HG03432 (cell line): ENCODE measurements at regions not wholly inside any gene's neighbourhood (a gene's known extent, or its start where the extent isn't known, plus 50 kb on each side); places are given as distances from the start of the nearest gene placed in this dataset.

ENCODE experiments used
- ATAC-seq: cut with Tn5 transposase; IDR thresholded peaks from one replicate; pipeline ENCODE4 v1.9.1; 2021; ENCODE audit warnings: mild to moderate bottlenecking, moderate library complexity; ENCODE audit not compliant: unreplicated experiment

DNA sequence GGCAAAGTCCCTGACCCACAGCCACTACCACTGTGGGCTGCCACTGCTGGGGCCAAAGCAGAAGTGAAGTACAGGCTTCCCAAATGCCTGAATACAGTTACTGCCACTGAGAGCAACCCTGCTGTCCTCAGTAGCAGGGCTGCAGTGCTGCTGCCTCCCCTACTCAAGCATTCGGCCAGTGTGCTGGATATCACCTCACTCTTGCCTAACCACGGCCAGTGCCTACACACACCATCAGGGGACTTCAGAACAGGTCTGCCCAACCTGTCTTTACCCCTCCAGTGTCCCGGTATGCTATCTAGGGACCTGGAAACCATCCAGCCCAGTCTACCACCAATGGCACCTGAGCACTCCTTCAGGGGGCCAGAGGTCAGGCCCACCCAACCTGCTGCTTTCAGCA, 261.5 kb upstream of the COL8A1 start:
- no peak for ATAC-seq

DNA sequence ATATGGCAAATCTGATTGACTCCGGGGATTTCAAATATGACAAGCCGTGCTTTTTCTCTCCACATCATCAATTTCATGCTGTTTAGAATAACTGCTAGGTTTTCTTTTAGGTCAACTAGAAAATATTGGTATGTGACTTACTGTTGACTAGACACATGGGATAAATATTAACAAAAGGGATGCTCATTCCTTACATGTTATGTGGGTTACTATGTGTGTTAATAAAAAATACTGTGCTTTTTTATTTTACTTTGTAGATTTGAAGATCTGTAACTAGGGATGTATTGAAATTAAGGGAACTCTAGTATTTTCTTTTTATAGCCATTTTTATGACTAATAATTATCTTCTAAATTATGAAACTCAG, 264.6 kb upstream of the COL8A1 start:
- no peak for ATAC-seq

DNA sequence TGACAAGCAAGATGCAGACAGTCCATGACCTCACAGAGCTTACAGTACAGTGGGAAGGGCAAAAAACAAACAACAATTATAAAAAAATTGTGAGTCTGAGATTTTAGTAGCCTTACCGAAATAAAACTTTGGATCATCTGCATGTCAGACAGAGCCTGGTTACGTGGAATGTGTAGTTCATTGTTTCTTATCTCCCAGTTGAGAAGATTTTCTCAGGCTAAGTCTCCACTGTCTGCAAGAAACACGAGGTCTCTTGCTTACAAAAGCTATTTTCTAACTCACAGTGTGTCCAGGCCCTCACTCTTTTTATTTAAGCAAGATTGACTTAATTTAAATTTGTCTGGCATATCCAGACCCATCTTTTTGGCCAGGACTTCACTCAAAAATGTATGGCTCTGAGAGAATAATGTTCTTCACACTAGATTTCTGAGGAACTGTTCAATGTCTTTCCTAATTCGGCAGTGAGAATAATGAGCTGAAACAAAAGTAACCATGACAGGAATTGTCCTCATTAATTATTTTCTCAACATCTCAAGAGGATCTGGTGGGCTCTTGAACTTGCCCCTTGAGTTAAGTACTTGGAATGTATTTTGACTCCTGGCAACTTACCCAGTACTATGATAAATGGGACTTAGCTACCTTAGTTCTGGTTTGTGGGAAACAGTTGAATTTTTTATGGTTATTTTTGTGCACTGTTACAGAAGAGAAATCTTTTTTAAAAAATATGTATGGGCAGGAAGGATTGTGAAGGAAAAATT, 265.1 kb upstream of the COL8A1 start:
- no peak for ATAC-seq

DNA sequence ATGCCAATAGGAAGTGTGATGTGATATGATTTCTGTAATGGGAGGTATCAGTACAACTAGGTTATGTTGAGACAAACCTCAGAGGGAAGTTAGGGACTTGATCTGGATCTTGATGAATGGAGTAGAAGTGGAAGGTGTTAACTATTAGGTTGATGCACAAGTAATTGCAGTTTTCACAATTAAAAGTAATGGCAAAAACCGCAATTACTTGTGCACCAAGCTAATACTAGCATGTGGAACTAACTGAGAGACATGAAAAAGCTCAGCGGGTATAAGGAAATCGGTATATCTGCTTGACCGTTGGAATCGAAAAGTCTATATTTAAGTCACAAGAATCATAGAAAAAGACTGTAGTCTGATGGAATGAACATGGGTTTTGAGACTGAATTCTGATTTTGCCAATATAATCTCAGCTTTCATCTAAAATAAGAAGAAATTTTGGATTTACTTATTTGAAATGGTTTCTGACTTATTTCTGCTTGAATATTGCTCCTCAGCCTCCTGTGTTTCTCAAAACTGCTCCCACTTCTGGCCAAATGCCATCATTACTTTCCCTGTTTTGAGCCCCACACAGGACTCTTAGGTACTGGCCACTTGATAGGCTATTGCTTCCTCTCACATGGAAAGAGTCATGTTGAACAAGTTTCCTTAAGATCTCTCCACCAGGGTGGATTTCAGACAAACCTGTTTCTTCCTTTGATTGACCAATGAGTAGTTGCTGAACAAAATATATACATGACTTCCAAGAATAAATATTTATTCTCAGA, 271.5 kb upstream of the COL8A1 start:
- no peak for ATAC-seq

DNA sequence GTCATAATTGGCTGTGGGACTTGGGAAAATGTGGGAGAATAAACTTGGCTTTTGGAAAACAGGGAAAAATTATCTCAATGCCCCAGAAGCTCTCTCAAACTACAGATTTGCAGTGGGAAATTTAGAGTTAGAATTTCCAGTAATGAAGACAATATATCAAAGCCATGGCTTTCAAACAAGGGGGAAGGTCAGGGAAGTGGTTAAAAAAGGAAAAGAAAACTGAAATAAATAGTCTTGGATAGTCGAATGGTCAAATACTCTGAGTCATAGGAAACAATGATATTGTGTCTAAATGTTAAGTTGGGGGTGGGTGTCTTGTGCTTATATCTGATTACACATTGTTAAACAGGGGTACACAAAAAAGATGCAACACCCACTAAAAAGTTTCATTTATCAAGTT, 272.4 kb upstream of the COL8A1 start:
- no peak for ATAC-seq

DNA sequence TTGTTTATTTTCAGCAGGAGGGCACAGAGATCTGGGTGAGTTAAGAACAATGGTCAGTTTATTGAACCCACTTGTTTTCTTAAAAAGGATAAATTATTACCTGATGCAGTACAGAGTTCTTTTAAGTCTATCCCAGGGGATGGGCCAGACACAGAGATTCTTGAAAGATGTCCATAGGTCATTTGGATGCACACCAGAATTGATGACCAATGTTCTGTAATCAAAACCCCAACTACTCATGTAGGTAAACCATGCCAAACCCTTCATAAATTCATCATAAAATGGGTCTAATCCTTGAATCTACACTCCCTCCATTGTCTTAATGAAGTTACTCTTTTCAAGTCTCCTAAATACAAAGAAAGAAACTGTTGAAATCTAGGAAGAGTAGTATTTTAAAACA, 273.0 kb upstream of the COL8A1 start:
- no peak for ATAC-seq

DNA sequence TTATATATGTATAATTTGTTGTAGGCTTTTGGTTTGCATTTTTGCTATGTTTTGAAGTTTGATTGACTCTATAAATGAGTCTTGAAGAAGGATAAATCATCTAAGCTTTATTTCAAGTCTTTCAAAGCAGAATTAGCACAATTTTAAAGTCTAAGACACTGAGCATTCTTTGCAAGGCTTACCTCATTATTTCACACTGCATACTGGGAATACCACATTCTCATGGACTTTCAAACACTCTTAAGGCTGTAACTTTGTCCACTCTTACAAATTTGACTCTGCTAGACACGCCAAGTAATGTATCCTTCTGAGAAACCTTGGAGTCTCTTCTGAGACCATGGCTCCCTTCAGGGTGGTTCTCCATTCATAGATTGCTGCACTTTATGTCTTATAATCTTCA, 281.3 kb upstream of the COL8A1 start:
- ATAC-seq: no peak

DNA sequence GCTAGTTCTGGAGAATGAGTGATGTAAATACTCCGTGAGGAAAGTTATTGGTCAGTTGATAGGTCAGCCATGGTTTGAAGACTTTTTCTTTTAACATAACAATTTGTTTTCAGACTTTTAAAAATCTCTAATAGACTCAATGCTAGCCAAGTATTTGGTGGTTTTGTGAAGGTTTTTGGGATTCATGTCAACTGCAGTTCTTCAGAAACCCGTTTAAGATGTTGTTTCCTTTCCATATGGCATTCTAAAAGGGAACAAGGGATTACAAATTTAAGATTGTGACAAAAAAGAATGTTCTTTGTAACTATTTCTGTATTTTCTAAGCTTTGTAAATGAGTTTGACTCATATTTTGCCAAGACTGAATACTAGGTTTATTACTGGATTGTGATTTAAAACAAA, 281.7 kb upstream of the COL8A1 start:
- ATAC-seq: no peak

DNA sequence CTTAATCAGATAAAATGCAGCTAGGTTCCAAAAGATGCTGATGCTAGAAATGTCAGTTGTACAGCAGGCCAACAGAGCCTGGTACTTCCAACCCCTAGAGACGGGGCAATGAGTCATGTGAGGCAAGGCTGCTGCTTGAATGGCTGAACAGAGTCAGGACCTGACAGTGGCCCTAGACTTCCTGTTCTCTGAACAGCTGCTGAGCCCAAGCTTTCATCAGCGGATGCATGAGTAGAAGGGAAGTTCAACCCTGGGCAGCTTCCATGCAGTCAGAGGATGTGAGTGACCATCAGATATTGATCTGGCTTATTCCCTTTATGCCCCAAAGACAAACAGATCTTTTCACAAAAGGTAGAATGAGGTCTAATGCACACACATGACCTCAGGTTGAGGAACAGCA, 282.9 kb upstream of the COL8A1 start:
- no peak for ATAC-seq

DNA sequence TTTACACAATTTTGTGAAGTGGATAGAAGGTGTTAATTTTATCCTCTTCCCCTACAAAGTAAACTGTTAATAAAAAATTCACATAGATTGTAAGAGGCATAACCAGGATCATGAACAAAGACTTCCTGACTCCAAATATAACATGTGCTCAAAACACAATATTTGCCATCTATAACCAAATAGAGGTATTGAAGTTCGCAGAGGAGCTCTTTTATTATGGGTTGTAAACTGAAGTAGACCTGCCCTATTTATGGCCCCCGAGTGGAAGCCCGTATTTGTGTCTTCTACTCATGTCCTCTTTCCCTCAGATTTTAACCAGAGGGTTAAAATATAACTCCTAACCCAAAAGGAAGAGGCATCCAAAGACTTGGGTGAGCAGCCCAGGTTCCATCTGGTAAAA, 285.6 kb upstream of the COL8A1 start:
- ATAC-seq: no peak

DNA sequence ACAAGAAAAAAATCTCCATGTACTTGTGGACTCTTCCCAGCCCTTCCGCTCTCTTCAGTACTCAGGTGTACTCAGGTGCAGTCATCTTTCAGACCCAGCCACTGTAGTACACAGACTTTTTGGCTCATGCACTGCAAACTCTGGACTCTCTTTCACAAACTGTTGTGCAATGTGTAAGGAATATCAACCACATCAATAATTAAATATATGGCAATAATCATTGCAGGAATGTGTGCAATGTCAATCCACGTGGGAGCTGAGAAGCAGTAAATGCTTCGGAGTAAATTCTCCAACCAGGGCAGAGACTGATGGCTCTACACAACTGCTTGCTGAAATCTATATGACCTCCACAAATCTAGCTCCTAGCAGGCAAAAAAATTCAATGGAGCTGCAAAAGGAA, 287.3 kb upstream of the COL8A1 start:
- ATAC-seq: no peak

DNA sequence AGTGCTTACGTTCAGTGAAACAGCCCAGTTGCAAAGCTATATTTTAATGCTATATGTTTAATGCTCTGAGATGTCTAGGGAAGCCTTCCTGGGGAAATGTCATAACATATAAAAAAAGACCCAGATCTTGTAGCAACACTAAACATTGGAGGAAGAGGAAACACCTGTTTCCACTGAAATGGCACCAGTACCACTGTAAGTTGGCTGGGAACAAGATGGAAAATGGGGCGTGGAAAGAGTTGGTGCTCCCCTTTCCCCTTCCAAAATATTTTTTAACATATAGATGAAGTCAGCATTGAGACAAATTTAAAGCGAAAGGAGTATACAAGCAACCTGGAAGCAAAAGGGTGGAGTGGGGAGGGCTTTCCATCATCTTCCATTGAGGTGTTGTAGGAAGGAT, 289.9 kb upstream of the COL8A1 start:
- ATAC-seq: no peak

DNA sequence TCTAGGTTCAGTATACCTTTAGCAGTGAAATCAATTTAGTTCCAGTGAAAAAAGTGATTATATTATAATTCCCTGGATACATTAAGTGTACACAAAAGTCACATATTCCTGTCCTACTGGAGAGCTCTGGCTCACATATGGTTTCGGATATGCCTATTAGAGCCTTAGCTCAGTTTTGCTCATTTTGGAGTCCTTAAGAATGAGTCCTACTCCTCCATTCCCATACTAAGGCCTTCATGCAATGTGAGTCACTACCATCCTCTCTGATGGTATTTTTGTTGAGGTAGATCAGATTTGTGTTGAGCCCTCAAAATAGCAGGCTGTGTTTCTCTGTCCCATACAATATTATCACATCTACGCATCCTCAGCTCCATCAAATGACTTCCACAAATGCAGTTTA, 294.2 kb upstream of the COL8A1 start:
- no peak for ATAC-seq

DNA sequence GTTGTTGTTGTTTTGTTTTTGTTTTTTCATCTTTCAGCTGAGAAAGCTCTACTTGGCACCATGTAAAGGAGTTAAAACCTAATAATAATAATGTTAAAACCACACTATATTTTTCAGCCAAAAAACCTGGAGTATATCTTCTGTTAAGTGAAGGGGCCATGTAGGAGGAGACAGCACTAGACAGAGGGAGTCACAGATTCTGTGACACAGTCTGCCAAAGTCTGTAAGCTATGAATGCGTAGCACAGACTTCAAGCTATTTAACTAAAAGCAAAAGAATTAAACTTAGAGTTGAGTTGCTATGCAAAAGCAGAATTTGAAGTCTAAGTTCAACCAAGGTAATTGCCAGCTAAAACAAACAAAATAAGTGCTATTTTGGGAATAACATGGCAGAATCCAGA, 296.0 kb upstream of the COL8A1 start:
- no peak for ATAC-seq

DNA sequence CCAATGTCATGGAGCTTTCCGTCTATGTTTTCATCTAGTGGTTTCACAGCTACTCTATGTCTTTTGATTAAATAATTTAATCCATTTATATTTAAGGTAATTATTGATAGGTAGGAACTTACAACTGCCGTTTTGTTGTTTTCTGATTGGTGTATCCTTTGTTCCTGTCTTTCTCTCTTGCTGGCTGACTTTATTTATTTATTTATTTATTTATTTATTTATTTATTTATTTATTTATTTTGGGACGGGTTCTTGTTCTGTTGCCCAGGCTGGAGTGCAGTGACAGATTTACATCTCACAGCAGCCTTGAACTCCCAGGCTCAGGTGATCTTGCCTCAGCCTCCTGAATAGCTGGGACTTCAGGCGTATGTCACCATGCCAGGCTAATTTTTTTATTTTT, 299.2 kb upstream of the COL8A1 start:
- ATAC-seq: no peak

DNA sequence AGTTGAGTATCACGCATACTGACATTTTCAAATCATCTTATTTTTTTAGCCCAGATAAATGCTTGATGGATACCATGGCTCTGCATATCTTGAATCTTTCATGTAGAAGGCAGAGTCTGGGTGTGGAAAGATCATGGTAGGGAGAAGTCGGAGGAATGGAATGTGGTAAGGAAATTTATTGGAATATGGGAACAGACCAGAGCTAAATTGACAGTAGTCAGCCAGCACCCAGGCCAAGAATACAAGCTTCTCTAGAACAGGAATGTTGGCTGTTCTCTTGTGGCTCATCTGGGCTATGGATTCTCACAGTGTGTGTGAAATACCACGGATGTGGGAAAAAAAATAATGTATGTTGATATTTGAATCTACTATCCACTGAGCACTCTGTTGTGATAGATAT, 305.7 kb upstream of the COL8A1 start:
- ATAC-seq: no peak

DNA sequence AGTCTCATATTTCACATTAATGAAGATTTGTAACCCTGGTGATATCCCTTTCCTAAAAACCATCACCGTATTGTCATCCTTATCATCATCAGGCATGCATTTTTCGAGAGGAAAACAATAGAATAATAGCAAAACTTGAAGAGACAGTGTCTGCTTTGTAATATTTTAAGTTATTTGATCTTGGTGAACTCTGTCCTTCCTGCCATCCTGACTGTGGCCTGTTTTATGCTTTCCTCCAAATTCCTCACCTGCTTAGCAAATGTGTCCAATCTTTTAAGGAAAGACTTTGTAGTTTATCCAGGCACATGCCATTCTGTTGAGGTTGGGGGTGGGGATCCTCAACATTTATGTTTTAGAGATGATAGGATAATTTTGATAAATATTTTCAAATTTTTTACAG, 306.1 kb upstream of the COL8A1 start:
- no peak for ATAC-seq

DNA sequence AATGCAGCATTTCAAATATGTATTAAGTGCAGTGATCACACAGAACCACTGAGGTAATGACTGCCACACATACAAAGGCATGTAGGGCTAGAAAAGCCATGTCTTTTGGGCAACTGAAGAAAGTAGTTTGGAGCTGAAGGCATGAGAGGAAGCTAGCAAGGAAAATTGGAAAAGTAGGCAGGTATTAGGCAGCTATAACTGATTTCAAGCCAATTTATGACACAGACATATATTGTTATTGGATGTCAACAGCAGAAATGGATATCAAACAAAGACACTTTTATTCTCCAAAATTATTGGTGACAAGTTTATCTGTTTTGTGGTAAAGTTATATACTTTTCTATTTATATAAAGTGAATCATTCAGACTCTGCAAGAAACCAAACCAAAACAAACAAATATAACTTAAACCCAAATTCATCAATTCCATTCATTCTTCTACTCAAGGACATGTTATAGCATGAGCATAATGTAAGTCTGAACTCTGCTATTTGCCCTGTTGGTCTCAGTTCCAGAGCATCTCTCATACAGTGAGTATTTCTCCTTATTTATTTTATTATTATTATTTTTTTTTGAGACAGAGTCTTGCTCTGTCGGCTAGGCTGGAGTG, 307.4 kb upstream of the COL8A1 start:
- no peak for ATAC-seq

DNA sequence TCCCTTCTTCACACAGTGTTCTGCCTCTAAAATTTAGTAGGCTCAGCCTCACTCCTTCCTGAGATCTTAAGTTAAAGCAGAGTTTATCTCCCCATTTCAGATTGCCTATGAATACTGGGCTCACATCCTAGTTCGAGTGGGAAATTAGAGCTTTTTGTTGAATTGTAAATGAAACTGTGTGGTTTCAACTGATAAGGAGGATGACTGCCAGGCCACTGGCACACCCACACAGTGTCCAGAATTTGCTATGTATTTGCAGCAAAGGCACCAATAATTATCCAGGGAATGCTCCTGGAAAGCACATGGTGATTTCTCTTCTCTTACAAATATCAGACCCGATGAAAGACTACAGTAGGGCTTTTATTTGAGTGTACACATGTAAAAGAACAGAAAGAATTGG, 308.1 kb upstream of the COL8A1 start:
- ATAC-seq: no peak

DNA sequence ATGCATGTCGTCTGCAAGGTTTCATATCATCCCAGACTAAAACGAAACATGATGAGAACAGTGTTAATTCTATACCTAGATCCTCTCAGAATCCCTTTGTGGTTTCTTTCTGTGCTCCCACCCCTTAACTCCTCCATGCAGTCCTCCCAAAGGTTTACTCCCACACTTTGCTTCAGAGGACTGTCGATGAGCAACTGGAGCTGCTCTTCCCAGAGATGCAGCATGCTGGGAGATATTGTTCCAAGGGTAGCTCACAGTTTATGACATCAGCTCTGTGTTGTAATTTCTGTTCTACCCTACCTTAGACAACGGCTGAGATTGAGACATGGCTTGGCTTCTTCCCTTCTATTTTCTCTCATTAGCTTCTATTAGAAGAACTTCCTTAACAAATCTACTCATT, 313.0 kb upstream of the COL8A1 start:
- no peak for ATAC-seq

DNA sequence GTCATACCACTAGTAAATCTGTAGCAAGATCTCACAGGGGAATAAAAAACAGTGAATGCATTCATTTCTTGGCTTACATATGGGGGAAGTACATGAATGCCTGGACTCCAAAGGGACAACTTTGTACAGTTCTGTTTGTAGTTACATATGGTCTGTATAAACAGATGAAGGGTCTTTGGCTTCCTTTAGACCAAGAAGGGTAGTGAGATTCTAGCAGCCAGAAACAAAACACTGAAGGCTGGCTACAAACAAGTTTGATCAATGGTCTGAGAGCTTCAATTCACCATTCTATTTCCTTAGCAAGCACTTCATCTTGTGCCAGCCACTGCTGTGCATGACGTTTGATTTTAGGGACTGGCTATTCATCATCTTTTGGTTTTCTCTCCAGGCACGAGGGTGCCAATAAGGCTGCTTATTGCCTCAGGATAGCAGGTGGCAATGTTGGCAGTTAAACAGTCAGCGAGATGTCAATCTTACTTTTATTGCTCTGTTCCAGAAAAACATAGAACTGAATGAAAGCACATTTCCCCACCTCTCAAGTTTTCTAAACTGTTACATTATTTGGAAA, 313.7 kb upstream of the COL8A1 start:
- no peak for ATAC-seq

DNA sequence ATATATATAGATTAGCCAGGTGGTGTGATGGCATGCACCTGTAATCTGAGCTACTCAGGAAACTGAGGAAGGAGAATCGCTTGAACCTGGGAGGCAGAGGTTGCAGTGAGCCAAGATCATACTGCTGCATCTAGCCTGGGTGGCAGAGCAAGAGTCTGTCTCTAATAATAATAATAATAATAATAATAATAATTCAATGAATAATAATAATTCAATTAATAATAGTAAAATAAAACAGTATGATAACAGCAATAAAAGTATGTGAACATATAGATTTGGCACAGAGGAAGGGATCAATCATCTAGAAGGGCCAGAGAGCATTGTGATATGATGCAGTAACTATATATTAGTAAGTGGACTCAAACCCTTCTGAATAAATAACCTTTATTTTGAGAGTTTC, 314.5 kb upstream of the COL8A1 start:
- ATAC-seq: no peak
